ENCODE measurements at regions not wholly inside any gene's neighbourhood (a gene's known extent, or its start where the extent isn't known, plus 50 kb on each side); places are given as distances from the start of the nearest gene placed in this dataset.
A peak's percentile ranks its signal among the peaks of the same experiment; 100 is the strongest.

- no peak for DNase-seq
Observed at GRCh38 chr5:106167766-106168165, 1503.0 kb downstream of the EFNA5 start.

- DNase-seq = no peak
Observed at GRCh38 chr5:106163233-106163632, 1507.5 kb downstream of the EFNA5 start.

GRCh38 chr5:106159616-106160015 lies 1511.1 kb downstream of the EFNA5 start:
- DNase-seq = no peak

- no peak for DNase-seq
Observed at GRCh38 chr5:106154280-106154716, 1516.4 kb downstream of the EFNA5 start.

- no peak for DNase-seq
Observed at GRCh38 chr5:106152569-106152968, 1518.2 kb downstream of the EFNA5 start.

GRCh38 chr5:106142116-106142515 lies 1528.6 kb downstream of the EFNA5 start:
- no peak for DNase-seq

GRCh38 chr5:106140101-106140500 lies 1530.6 kb downstream of the EFNA5 start:
- DNase-seq = no peak

- DNase-seq = no peak
Observed at GRCh38 chr5:106136061-106136460, 1534.7 kb downstream of the EFNA5 start.

GRCh38 chr5:106135473-106135872 lies 1535.3 kb downstream of the EFNA5 start:
- DNase-seq = no peak

GRCh38 chr5:106134549-106134948 lies 1536.2 kb downstream of the EFNA5 start:
- no peak for DNase-seq

- no peak for DNase-seq
Observed at GRCh38 chr5:106127985-106128384, 1542.8 kb downstream of the EFNA5 start.

- DNase-seq = no peak
Observed at GRCh38 chr5:106127341-106127781, 1543.4 kb downstream of the EFNA5 start.

GRCh38 chr5:106121972-106122605 lies 1548.6 kb downstream of the EFNA5 start:
- peak; percentile 30 for DNase-seq

GRCh38 chr5:106116682-106117081 lies 1554.1 kb downstream of the EFNA5 start:
- no peak for DNase-seq

- DNase-seq = no peak
Observed at GRCh38 chr5:106113922-106114321, 1556.8 kb downstream of the EFNA5 start.

GRCh38 chr5:106106384-106106783 lies 1564.4 kb downstream of the EFNA5 start:
- DNase-seq = no peak

GRCh38 chr5:106097340-106097739 lies 1573.4 kb downstream of the EFNA5 start:
- no peak for DNase-seq

GRCh38 chr5:106094839-106095238 lies 1575.9 kb downstream of the EFNA5 start:
- no peak for DNase-seq

- DNase-seq = no peak
Observed at GRCh38 chr5:106094204-106094607, 1576.5 kb downstream of the EFNA5 start.

- no peak for DNase-seq
Observed at GRCh38 chr5:106093134-106093533, 1577.6 kb downstream of the EFNA5 start.

GRCh38 chr5:106092455-106092854 lies 1578.3 kb downstream of the EFNA5 start:
- DNase-seq = no peak

GRCh38 chr5:106089073-106089472 lies 1581.7 kb downstream of the EFNA5 start:
- DNase-seq = no peak

GRCh38 chr5:106088462-106088861 lies 1582.3 kb downstream of the EFNA5 start:
- no peak for DNase-seq

GRCh38 chr5:106086352-106086751 lies 1584.4 kb downstream of the EFNA5 start:
- no peak for DNase-seq

- DNase-seq = no peak
Observed at GRCh38 chr5:106085556-106085955, 1585.2 kb downstream of the EFNA5 start.

Measured in 8988T (cell line).